ENCODE measurements at regions not wholly inside any gene's neighbourhood (a gene's known extent, or its start where the extent isn't known, plus 50 kb on each side); places are given as distances from the start of the nearest gene placed in this dataset.

- Histone ChIP-seq H3K9me3 (ENCODE audit: low read depth, low read length, poor library complexity, severe bottlenecking) (no peaks in the 10 kb centered on the region), H3K4me3 (ENCODE audit: low read depth, low read length, poor library complexity, severe bottlenecking) (no peak overlapping the region), H3K36me3 (ENCODE audit: insufficient read depth, low read length, poor library complexity, severe bottlenecking) (no peaks in the 10 kb centered on the region), H3K27me3 (replicated peaks; ENCODE audit: insufficient read depth, low read depth, low read length, poor library complexity) (no peaks in the 10 kb centered on the region), H3K4me1 (ENCODE audit: insufficient read depth, low read length, poor library complexity, severe bottlenecking) (no peaks in the 10 kb centered on the region), H3K27ac (ENCODE audit: low read depth, low read length, poor library complexity, severe bottlenecking) (no peak overlapping the region)
- no TSS peak for BruUV-seq (replicated peaks)
- ChIA-PET CTCF (no interaction called here), POLR2A (ENCODE audit: low non-redundant PET) (no interaction called here)
- intact Hi-C loops (cut with micrococcal nuclease; ENCODE audit: unreplicated experiment): no loop called here
- DNase-seq (ENCODE audit: low spot score): no peak
- TF ChIP-seq EZH2 (IDR thresholded peaks at IDR 0.05; ENCODE audit: borderline replicate concordance, low read depth, low read length, poor library complexity, severe bottlenecking) (no peak), CTCF (conservative IDR thresholded peaks at IDR 0.05; ENCODE audit: low read depth, low read length) (no peak)
Observed at GRCh38 chr6:138637822-138638221, 135.7 kb upstream of the CCDC28A start.

GRCh38 chr6:138638604-138639003 is 135.0 kb upstream of the CCDC28A start:
- CTCF ChIA-PET: no interaction called here

GRCh38 chr6:138640028-138640427 is 133.5 kb upstream of the CCDC28A start:
- CTCF ChIA-PET: no interaction called here
- H3K9me3 ChIP-seq (ENCODE audit: low read depth, low read length, poor library complexity, severe bottlenecking): no peaks in the 10 kb centered on the region
- TF ChIP-seq CTCF (conservative IDR thresholded peaks at IDR 0.05; ENCODE audit: low read depth, low read length): no peak
- TF ChIP-seq EZH2 (IDR thresholded peaks at IDR 0.05; ENCODE audit: borderline replicate concordance, low read depth, low read length, poor library complexity, severe bottlenecking): no peak
- H3K4me1 ChIP-seq (ENCODE audit: insufficient read depth, low read length, poor library complexity, severe bottlenecking): no peaks in the 10 kb centered on the region
- no peaks in the 10 kb centered on the region for H3K36me3 ChIP-seq (ENCODE audit: insufficient read depth, low read length, poor library complexity, severe bottlenecking)
- no peak for DNase-seq (ENCODE audit: low spot score)
- H3K27ac ChIP-seq (ENCODE audit: low read depth, low read length, poor library complexity, severe bottlenecking): no peak overlapping the region
- POLR2A ChIA-PET (ENCODE audit: low non-redundant PET): no interaction called here
- no peaks in the 10 kb centered on the region for H3K27me3 ChIP-seq (replicated peaks; ENCODE audit: insufficient read depth, low read depth, low read length, poor library complexity)
- no peak overlapping the region for H3K4me3 ChIP-seq (ENCODE audit: low read depth, low read length, poor library complexity, severe bottlenecking)
- BruUV-seq (replicated peaks): no TSS peak
- intact Hi-C loops (cut with micrococcal nuclease; ENCODE audit: unreplicated experiment): no loop called here

More at GRCh38 chr6:138638604-138639003, 135.0 kb upstream of the CCDC28A start:
- no peak for DNase-seq (ENCODE audit: low spot score)
- Histone ChIP-seq H3K36me3 (ENCODE audit: insufficient read depth, low read length, poor library complexity, severe bottlenecking) (no peaks in the 10 kb centered on the region), H3K4me1 (ENCODE audit: insufficient read depth, low read length, poor library complexity, severe bottlenecking) (no peaks in the 10 kb centered on the region), H3K27ac (ENCODE audit: low read depth, low read length, poor library complexity, severe bottlenecking) (no peak overlapping the region), H3K9me3 (ENCODE audit: low read depth, low read length, poor library complexity, severe bottlenecking) (no peaks in the 10 kb centered on the region), H3K4me3 (ENCODE audit: low read depth, low read length, poor library complexity, severe bottlenecking) (no peak overlapping the region), H3K27me3 (replicated peaks; ENCODE audit: insufficient read depth, low read depth, low read length, poor library complexity) (no peaks in the 10 kb centered on the region)
- POLR2A ChIA-PET (ENCODE audit: low non-redundant PET): no interaction called here
- no TSS peak for BruUV-seq (replicated peaks)
- no peak for TF ChIP-seq EZH2 (IDR thresholded peaks at IDR 0.05; ENCODE audit: borderline replicate concordance, low read depth, low read length, poor library complexity, severe bottlenecking)
- TF ChIP-seq CTCF (conservative IDR thresholded peaks at IDR 0.05; ENCODE audit: low read depth, low read length): no peak
- intact Hi-C loops (cut with micrococcal nuclease; ENCODE audit: unreplicated experiment): no loop called here

All from A673 (cell line).